H1 (cell line): ENCODE measurements at regions not wholly inside any gene's neighbourhood (a gene's known extent, or its start where the extent isn't known, plus 50 kb on each side); places are given as distances from the start of the nearest gene placed in this dataset.

Experiments
- EZH2 ChIP-seq: fragments of 200-600 bp; sonication (generic); IDR thresholded peaks from 2 replicates; pipeline ENCODE4 v1.7.1; 2012; ENCODE audit warnings: low read depth, mild to moderate bottlenecking, moderate library complexity, low read length, inconsistent platforms; ENCODE audit not compliant: severe bottlenecking
- JUND ChIP-seq: IDR thresholded peaks from 2 replicates; pipeline ENCODE4 v1.6.1; 2011; ENCODE audit warnings: mild to moderate bottlenecking, improper control_type of control experiment, low read length
- PHF8 ChIP-seq: fragments of 200-600 bp; sonication (generic); conservative IDR thresholded peaks from 2 replicates; pipeline ENCODE4 v1.7.1; 2012; ENCODE audit warnings: low read depth, mild to moderate bottlenecking, inconsistent platforms, low read length, moderate library complexity
- SIRT6 ChIP-seq: IDR thresholded peaks from one replicate; pipeline ENCODE4 v1.7.1; 2012; ENCODE audit warnings: low read length, inconsistent platforms
- SIX5 ChIP-seq: IDR thresholded peaks from 2 replicates; pipeline ENCODE4 v1.6.1; 2011; ENCODE audit warnings: mild to moderate bottlenecking, low read depth, low read length
- SP4 ChIP-seq: IDR thresholded peaks from 2 replicates; pipeline ENCODE4 v1.6.1; 2012; ENCODE audit warnings: low read length, inconsistent platforms
- TAF1 ChIP-seq: IDR thresholded peaks from 2 replicates; pipeline ENCODE4 v1.6.1; 2011; ENCODE audit warnings: mild to moderate bottlenecking, low read depth, low read length
- TAF7 ChIP-seq: optimal IDR thresholded peaks from 2 replicates; pipeline ENCODE3; 2011; ENCODE audit warnings: low read depth, mild to moderate bottlenecking, inconsistent platforms, low read length, moderate library complexity, borderline replicate concordance
- TF ChIP-seq, protein P1 (sequence below): fragments of 300-600 bp; sonication (generic); IDR thresholded peaks from 2 replicates; pipeline ENCODE4 v1.7.1; 2012; ENCODE audit warnings: low read length, moderate library complexity, mild to moderate bottlenecking, inconsistent platforms; ENCODE audit not compliant: insufficient replicate concordance
- TF ChIP-seq, protein P2 (sequence below): IDR thresholded peaks from 2 replicates; pipeline ENCODE4 v1.6.1; 2012; ENCODE audit warnings: inconsistent platforms

DNA sequence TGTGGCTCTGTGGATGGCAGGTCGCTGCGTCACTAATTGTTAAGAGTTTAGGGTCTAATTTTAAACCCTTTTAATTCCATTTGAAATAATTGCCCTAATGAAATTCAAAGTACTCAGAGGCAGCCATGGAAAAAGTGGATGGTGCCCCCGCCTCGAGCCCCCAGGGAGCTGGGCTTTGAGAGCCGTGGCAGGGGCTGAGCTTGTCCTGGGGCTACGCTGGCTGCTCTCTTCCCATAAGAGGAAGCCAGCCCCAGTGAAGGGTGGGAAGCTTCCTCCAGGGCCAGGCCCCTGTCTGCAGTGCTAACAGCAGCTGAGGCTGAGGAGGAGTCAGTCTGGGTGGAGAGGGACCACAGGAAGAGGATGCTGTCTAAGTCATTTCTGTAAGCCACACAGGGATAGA, 315.0 kb upstream of the POU3F1 start (continued):
- TF ChIP-seq, protein P1, sequence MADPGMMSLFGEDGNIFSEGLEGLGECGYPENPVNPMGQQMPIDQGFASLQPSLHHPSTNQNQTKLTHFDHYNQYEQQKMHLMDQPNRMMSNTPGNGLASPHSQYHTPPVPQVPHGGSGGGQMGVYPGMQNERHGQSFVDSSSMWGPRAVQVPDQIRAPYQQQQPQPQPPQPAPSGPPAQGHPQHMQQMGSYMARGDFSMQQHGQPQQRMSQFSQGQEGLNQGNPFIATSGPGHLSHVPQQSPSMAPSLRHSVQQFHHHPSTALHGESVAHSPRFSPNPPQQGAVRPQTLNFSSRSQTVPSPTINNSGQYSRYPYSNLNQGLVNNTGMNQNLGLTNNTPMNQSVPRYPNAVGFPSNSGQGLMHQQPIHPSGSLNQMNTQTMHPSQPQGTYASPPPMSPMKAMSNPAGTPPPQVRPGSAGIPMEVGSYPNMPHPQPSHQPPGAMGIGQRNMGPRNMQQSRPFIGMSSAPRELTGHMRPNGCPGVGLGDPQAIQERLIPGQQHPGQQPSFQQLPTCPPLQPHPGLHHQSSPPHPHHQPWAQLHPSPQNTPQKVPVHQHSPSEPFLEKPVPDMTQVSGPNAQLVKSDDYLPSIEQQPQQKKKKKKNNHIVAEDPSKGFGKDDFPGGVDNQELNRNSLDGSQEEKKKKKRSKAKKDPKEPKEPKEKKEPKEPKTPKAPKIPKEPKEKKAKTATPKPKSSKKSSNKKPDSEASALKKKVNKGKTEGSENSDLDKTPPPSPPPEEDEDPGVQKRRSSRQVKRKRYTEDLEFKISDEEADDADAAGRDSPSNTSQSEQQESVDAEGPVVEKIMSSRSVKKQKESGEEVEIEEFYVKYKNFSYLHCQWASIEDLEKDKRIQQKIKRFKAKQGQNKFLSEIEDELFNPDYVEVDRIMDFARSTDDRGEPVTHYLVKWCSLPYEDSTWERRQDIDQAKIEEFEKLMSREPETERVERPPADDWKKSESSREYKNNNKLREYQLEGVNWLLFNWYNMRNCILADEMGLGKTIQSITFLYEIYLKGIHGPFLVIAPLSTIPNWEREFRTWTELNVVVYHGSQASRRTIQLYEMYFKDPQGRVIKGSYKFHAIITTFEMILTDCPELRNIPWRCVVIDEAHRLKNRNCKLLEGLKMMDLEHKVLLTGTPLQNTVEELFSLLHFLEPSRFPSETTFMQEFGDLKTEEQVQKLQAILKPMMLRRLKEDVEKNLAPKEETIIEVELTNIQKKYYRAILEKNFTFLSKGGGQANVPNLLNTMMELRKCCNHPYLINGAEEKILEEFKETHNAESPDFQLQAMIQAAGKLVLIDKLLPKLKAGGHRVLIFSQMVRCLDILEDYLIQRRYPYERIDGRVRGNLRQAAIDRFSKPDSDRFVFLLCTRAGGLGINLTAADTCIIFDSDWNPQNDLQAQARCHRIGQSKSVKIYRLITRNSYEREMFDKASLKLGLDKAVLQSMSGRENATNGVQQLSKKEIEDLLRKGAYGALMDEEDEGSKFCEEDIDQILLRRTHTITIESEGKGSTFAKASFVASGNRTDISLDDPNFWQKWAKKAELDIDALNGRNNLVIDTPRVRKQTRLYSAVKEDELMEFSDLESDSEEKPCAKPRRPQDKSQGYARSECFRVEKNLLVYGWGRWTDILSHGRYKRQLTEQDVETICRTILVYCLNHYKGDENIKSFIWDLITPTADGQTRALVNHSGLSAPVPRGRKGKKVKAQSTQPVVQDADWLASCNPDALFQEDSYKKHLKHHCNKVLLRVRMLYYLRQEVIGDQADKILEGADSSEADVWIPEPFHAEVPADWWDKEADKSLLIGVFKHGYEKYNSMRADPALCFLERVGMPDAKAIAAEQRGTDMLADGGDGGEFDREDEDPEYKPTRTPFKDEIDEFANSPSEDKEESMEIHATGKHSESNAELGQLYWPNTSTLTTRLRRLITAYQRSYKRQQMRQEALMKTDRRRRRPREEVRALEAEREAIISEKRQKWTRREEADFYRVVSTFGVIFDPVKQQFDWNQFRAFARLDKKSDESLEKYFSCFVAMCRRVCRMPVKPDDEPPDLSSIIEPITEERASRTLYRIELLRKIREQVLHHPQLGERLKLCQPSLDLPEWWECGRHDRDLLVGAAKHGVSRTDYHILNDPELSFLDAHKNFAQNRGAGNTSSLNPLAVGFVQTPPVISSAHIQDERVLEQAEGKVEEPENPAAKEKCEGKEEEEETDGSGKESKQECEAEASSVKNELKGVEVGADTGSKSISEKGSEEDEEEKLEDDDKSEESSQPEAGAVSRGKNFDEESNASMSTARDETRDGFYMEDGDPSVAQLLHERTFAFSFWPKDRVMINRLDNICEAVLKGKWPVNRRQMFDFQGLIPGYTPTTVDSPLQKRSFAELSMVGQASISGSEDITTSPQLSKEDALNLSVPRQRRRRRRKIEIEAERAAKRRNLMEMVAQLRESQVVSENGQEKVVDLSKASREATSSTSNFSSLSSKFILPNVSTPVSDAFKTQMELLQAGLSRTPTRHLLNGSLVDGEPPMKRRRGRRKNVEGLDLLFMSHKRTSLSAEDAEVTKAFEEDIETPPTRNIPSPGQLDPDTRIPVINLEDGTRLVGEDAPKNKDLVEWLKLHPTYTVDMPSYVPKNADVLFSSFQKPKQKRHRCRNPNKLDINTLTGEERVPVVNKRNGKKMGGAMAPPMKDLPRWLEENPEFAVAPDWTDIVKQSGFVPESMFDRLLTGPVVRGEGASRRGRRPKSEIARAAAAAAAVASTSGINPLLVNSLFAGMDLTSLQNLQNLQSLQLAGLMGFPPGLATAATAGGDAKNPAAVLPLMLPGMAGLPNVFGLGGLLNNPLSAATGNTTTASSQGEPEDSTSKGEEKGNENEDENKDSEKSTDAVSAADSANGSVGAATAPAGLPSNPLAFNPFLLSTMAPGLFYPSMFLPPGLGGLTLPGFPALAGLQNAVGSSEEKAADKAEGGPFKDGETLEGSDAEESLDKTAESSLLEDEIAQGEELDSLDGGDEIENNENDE: no peak
- TF ChIP-seq TAF7: no peak
- no peak for TF ChIP-seq PHF8
- TF ChIP-seq JUND: no peak
- no peak for TF ChIP-seq SP4
- no peak for TF ChIP-seq TAF1
- TF ChIP-seq EZH2: no peak
- TF ChIP-seq SIRT6: no peak
- TF ChIP-seq, protein P2, sequence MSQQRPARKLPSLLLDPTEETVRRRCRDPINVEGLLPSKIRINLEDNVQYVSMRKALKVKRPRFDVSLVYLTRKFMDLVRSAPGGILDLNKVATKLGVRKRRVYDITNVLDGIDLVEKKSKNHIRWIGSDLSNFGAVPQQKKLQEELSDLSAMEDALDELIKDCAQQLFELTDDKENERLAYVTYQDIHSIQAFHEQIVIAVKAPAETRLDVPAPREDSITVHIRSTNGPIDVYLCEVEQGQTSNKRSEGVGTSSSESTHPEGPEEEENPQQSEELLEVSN: no peak
- TF ChIP-seq SIX5: no peak
- TF ChIP-seq, all 59 proteins: peak for 0
